ENCODE measurements at regions not wholly inside any gene's neighbourhood (a gene's known extent, or its start where the extent isn't known, plus 50 kb on each side); places are given as distances from the start of the nearest gene placed in this dataset.

- no peaks in the 10 kb centered on the region for H3K27me3 ChIP-seq
- no peaks in the 10 kb centered on the region for H3K36me3 ChIP-seq
- no peak overlapping the region for H3K4me3 ChIP-seq
- H3K27ac ChIP-seq = no peak overlapping the region
- TF ChIP-seq EP300 (IDR thresholded peaks at IDR 0.05) (no peak), POLR2A (IDR thresholded peaks at IDR 0.05) (no peak), CTCF (IDR thresholded peaks at IDR 0.05) (no peak)
- peaks cover 60% of the 10 kb centered on the region for H3K4me1 ChIP-seq (ENCODE audit: insufficient read depth)
- 85 to 92% (median 91%) methylated on average over 8 of the region's 8 CpGs for WGBS, 3 donors
- no peaks in the 10 kb centered on the region for H3K9me3 ChIP-seq
- intact Hi-C loops (cut with DNase I) = no loop called here
- no peak for DNase-seq
Observed at GRCh38 chr17:77386502-77387192, 245.9 kb downstream of the SEC14L1 start.

GRCh38 chr17:77387891-77388290 is 247.1 kb downstream of the SEC14L1 start:
- Histone ChIP-seq H3K4me1 (ENCODE audit: insufficient read depth) (peaks cover 63% of the 10 kb centered on the region), H3K36me3 (no peaks in the 10 kb centered on the region), H3K27me3 (no peaks in the 10 kb centered on the region), H3K27ac (peak overlapping the region in 1 of 2 donors; percentile 48), H3K9me3 (no peaks in the 10 kb centered on the region), H3K4me3 (no peak overlapping the region)
- 86 to 90% (median 88%) methylated on average over 14 of the region's 14 CpGs for WGBS, 3 donors
- DNase-seq = no peak
- TF ChIP-seq POLR2A (IDR thresholded peaks at IDR 0.05) (no peak), EP300 (IDR thresholded peaks at IDR 0.05) (no peak), CTCF (IDR thresholded peaks at IDR 0.05) (no peak)
- intact Hi-C loops (cut with DNase I) = no loop called here

- 44 to 67% (median 54%) methylated on average over 29 of the region's 29 CpGs for WGBS, 3 donors
- Histone ChIP-seq H3K9me3 (no peaks in the 10 kb centered on the region), H3K27me3 (no peaks in the 10 kb centered on the region), H3K4me3 (no peak overlapping the region), H3K27ac (peak overlapping the region; percentile 48 to 58), H3K4me1 (ENCODE audit: insufficient read depth) (peaks cover 63% of the 10 kb centered on the region), H3K36me3 (no peaks in the 10 kb centered on the region)
- peak in 1 of 5 donors; percentile 49 for DNase-seq
- intact Hi-C loops (cut with DNase I) = no loop called here
- TF ChIP-seq POLR2A (IDR thresholded peaks at IDR 0.05) (no peak), EP300 (IDR thresholded peaks at IDR 0.05) (no peak), CTCF (IDR thresholded peaks at IDR 0.05) (no peak)
Observed at GRCh38 chr17:77388384-77389306, 247.9 kb downstream of the SEC14L1 start.

GRCh38 chr17:77390870-77391269 is 250.1 kb downstream of the SEC14L1 start:
- no peaks in the 10 kb centered on the region for H3K27me3 ChIP-seq
- no peaks in the 10 kb centered on the region for H3K9me3 ChIP-seq
- no peak overlapping the region for H3K4me3 ChIP-seq
- H3K4me1 ChIP-seq (ENCODE audit: insufficient read depth) = peaks cover 57% of the 10 kb centered on the region
- H3K27ac ChIP-seq = peak overlapping the region in 1 of 2 donors; percentile 71
- H3K36me3 ChIP-seq = no peaks in the 10 kb centered on the region
- TF ChIP-seq EP300 (IDR thresholded peaks at IDR 0.05) (no peak), POLR2A (IDR thresholded peaks at IDR 0.05) (no peak)
- WGBS, 3 donors = 86 to 92% (median 91%) methylated on average over 12 of the region's 12 CpGs
- DNase-seq = no peak
- intact Hi-C loops (cut with DNase I) = no loop called here
